ENCODE measurements at regions not wholly inside any gene's neighbourhood (a gene's known extent, or its start where the extent isn't known, plus 50 kb on each side); places are given as distances from the start of the nearest gene placed in this dataset.

- H3K4me2 ChIP-seq = no peak overlapping the region
- H3K27me3 ChIP-seq (ENCODE audit: insufficient read depth, low read depth) = no peaks in the 10 kb centered on the region
- no TSS peak for BruUV-seq (replicated peaks)
- no peaks in the 10 kb centered on the region for H3K4me1 ChIP-seq (replicated peaks; ENCODE audit: insufficient read depth)
- no peaks in the 10 kb centered on the region for H3K36me3 ChIP-seq (ENCODE audit: low read depth)
- POLR2A ChIA-PET (ENCODE audit: unreplicated experiment) = no interaction called here
- H3K4me3 ChIP-seq = no peak overlapping the region
- H3K79me2 ChIP-seq (ENCODE audit: low read depth) = no peaks in the 10 kb centered on the region
- CTCF ChIA-PET = no interaction called here
- H3F3A ChIP-seq (ENCODE audit: insufficient read depth, low read depth) = no peaks in the 10 kb centered on the region
- no peaks in the 10 kb centered on the region for H4K20me1 ChIP-seq (ENCODE audit: insufficient read depth)
- no peak overlapping the region for H3K27ac ChIP-seq
- intact Hi-C loops (cut with micrococcal nuclease; ENCODE audit: unreplicated experiment) = no loop called here
- no peaks in the 10 kb centered on the region for H3K9me3 ChIP-seq (ENCODE audit: insufficient read depth, low read depth)
- H2AFZ ChIP-seq = no peak overlapping the region
- no peaks in the 10 kb centered on the region for H3K9me2 ChIP-seq (ENCODE audit: insufficient read depth)
- no peak for DNase-seq
- TF ChIP-seq CTCF (conservative IDR thresholded peaks at IDR 0.05) = no peak
- TF ChIP-seq EZH2 (IDR thresholded peaks at IDR 0.05; ENCODE audit: low read depth) = no peak
Measured at GRCh38 chr20:48405909-48406308, 421.9 kb downstream of the PREX1 start.

- no peaks in the 10 kb centered on the region for H3K79me2 ChIP-seq (ENCODE audit: low read depth)
- no peaks in the 10 kb centered on the region for H3K4me1 ChIP-seq (replicated peaks; ENCODE audit: insufficient read depth)
- CTCF ChIA-PET = interaction anchor here (0.7 kb wide), 1 partner anchor 217 kb away, joined by 3 read pairs; no protein-coding TSS in a partner anchor
- no peaks in the 10 kb centered on the region for H3K9me3 ChIP-seq (ENCODE audit: insufficient read depth, low read depth)
- TF ChIP-seq EZH2 (IDR thresholded peaks at IDR 0.05; ENCODE audit: low read depth) (no peak), CTCF (conservative IDR thresholded peaks at IDR 0.05) (peak; percentile 53)
- intact Hi-C loops (cut with micrococcal nuclease; ENCODE audit: unreplicated experiment) = no loop called here
- no peaks in the 10 kb centered on the region for H3F3A ChIP-seq (ENCODE audit: insufficient read depth, low read depth)
- no peak overlapping the region for H3K4me3 ChIP-seq
- DNase-seq = peak in 1 of 2 experiments; percentile 11
- no peaks in the 10 kb centered on the region for H3K9me2 ChIP-seq (ENCODE audit: insufficient read depth)
- H4K20me1 ChIP-seq (ENCODE audit: insufficient read depth) = no peaks in the 10 kb centered on the region
- no peaks in the 10 kb centered on the region for H3K36me3 ChIP-seq (ENCODE audit: low read depth)
- POLR2A ChIA-PET (ENCODE audit: unreplicated experiment) = no interaction called here
- H3K27ac ChIP-seq = no peak overlapping the region
- no peaks in the 10 kb centered on the region for H3K27me3 ChIP-seq (ENCODE audit: insufficient read depth, low read depth)
- no peak overlapping the region for H2AFZ ChIP-seq
- H3K4me2 ChIP-seq = no peak overlapping the region
- no TSS peak for BruUV-seq (replicated peaks)
Measured at GRCh38 chr20:48404598-48404997, 423.2 kb downstream of the PREX1 start.

- no peaks in the 10 kb centered on the region for H3F3A ChIP-seq (ENCODE audit: insufficient read depth, low read depth)
- no peaks in the 10 kb centered on the region for H4K20me1 ChIP-seq (ENCODE audit: insufficient read depth)
- H3K27me3 ChIP-seq (ENCODE audit: insufficient read depth, low read depth) = no peaks in the 10 kb centered on the region
- H3K9me2 ChIP-seq (ENCODE audit: insufficient read depth) = no peaks in the 10 kb centered on the region
- peak in 1 of 2 experiments; percentile 16 for DNase-seq
- no TSS peak for BruUV-seq (replicated peaks)
- H3K4me1 ChIP-seq (replicated peaks; ENCODE audit: insufficient read depth) = no peaks in the 10 kb centered on the region
- CTCF ChIA-PET = interaction anchor here (0.6 kb wide), 1 partner anchor 9 kb away, joined by 3 read pairs; no protein-coding TSS in a partner anchor
- no peak overlapping the region for H3K4me2 ChIP-seq
- H3K36me3 ChIP-seq (ENCODE audit: low read depth) = no peaks in the 10 kb centered on the region
- intact Hi-C loops (cut with micrococcal nuclease; ENCODE audit: unreplicated experiment) = no loop called here
- TF ChIP-seq CTCF (conservative IDR thresholded peaks at IDR 0.05) (no peak), EZH2 (IDR thresholded peaks at IDR 0.05; ENCODE audit: low read depth) (no peak)
- no peak overlapping the region for H2AFZ ChIP-seq
- H3K79me2 ChIP-seq (ENCODE audit: low read depth) = no peaks in the 10 kb centered on the region
- H3K9me3 ChIP-seq (ENCODE audit: insufficient read depth, low read depth) = no peaks in the 10 kb centered on the region
- no peak overlapping the region for H3K4me3 ChIP-seq
- POLR2A ChIA-PET (ENCODE audit: unreplicated experiment) = no interaction called here
- no peak overlapping the region for H3K27ac ChIP-seq
Measured at GRCh38 chr20:48403167-48403761, 424.5 kb downstream of the PREX1 start.
